C4-2B (cell line): ENCODE measurements at regions not wholly inside any gene's neighbourhood (a gene's known extent, or its start where the extent isn't known, plus 50 kb on each side); places are given as distances from the start of the nearest gene placed in this dataset.

ENCODE experiments used
- CTCF ChIP-seq: fragments of 450-650 bp; conservative IDR thresholded peaks from 2 replicates; pipeline ENCODE4 v1.5.1; 2017; ENCODE audit warnings: mild to moderate bottlenecking
- ZFX ChIP-seq: fragments of 450-650 bp; IDR thresholded peaks from 2 replicates; pipeline ENCODE4 v1.6.1; 2017

- no peak for TF ChIP-seq CTCF
- TF ChIP-seq ZFX = no peak
Observed at GRCh38 chr3:1892459-1892858, 206.2 kb upstream of the CNTN4 start.
